K562 (cell line): ENCODE measurements at regions not wholly inside any gene's neighbourhood (a gene's known extent, or its start where the extent isn't known, plus 50 kb on each side); places are given as distances from the start of the nearest gene placed in this dataset.

ENCODE experiments used
- BACH1 ChIP-seq: fragments of 200-800 bp; sonication (Bioruptor generic); IDR thresholded peaks from 2 replicates; pipeline ENCODE4 v1.6.1; 2016; ENCODE audit warnings: missing genetic modification characterization, missing compliant biosample characterization
- BRCA1 ChIP-seq, 2 experiments: fragments of 450-650 bp in 1 of 2; sonication (generic) in 1 of 2; formaldehyde crosslinking in 1 of 2; IDR thresholded peaks; 2 replicates each; pipeline versions ENCODE4 v1.5.0 to v1.6.1; 2017 to 2020; ENCODE audit warnings: mild to moderate bottlenecking in 1 of 2, missing genetic modification reagents in 1 of 2
- FIP1L1 ChIP-seq: fragments of 200-400 bp; formaldehyde crosslinking; IDR thresholded peaks from 2 replicates; pipeline ENCODE4 v1.6.1; 2018; ENCODE audit warnings: mild to moderate bottlenecking, low read depth, low read length; ENCODE audit not compliant: poor library complexity, severe bottlenecking
- FOXJ3 ChIP-seq: sonication (generic); formaldehyde crosslinking; IDR thresholded peaks from 2 replicates; pipeline ENCODE4 v1.4.0; 2020; ENCODE audit warnings: mild to moderate bottlenecking, missing genetic modification reagents
- HMG20B ChIP-seq: fragments of 250-450 bp; sonication (Bioruptor Pico); IDR thresholded peaks from 2 replicates; pipeline ENCODE4 v1.5.0; 2021; ENCODE audit warnings: mild to moderate bottlenecking
- HMGXB4 ChIP-seq: sonication (generic); formaldehyde crosslinking; IDR thresholded peaks from 2 replicates; pipeline ENCODE4 v1.8.1; 2023; ENCODE audit warnings: mild to moderate bottlenecking, missing genetic modification reagents
- HNRNPL ChIP-seq: fragments of 200-400 bp; formaldehyde crosslinking; IDR thresholded peaks from 2 replicates; pipeline ENCODE4 v1.6.1; 2017; ENCODE audit warnings: low read depth, mild to moderate bottlenecking, low read length
- NFRKB ChIP-seq: fragments of 450-650 bp; IDR thresholded peaks from 2 replicates; pipeline ENCODE4 v1.6.1; 2016; ENCODE audit warnings: low read depth
- RBM25 ChIP-seq: fragments of 200-400 bp; formaldehyde crosslinking; IDR thresholded peaks from 2 replicates; pipeline ENCODE4 v1.6.1; 2018; ENCODE audit warnings: low read length, low read depth, moderate library complexity; ENCODE audit not compliant: severe bottlenecking
- SP2 ChIP-seq: IDR thresholded peaks from 2 replicates; pipeline ENCODE4 v1.6.1; 2011; ENCODE audit warnings: mild to moderate bottlenecking, low read depth, low read length, moderate library complexity; ENCODE audit not compliant: poor library complexity, severe bottlenecking; ENCODE audit errors: extremely low read depth
- SRSF1 ChIP-seq: fragments of 200-400 bp; formaldehyde crosslinking; IDR thresholded peaks from 2 replicates; pipeline ENCODE4 v1.6.1; 2017; ENCODE audit warnings: mild to moderate bottlenecking, low read depth, low read length, moderate library complexity
- USF1 ChIP-seq: sonication (generic); formaldehyde crosslinking; IDR thresholded peaks from 2 replicates; pipeline ENCODE4 v1.9.0; 2022; ENCODE audit warnings: mild to moderate bottlenecking, missing genetic modification reagents
- ZNF134 ChIP-seq: fragments of 250-450 bp; sonication (Bioruptor Pico); conservative IDR thresholded peaks from 2 replicates; pipeline ENCODE4 v1.4.0; 2020
- ZNF224 ChIP-seq: sonication (generic); formaldehyde crosslinking; IDR thresholded peaks from 2 replicates; pipeline ENCODE4 v1.8.0; 2022; ENCODE audit warnings: mild to moderate bottlenecking, missing genetic modification reagents
- ZNF253 ChIP-seq: fragments of 250-450 bp; sonication (Bioruptor Pico); conservative IDR thresholded peaks from 2 replicates; pipeline ENCODE4 v1.6.1; 2021; ENCODE audit warnings: mild to moderate bottlenecking
- TF ChIP-seq, protein P1 (sequence below), 2 experiments: fragments of 450-650 bp; IDR thresholded peaks; 2 replicates each; pipeline ENCODE4 v1.6.1; 2016; ENCODE audit warnings: mild to moderate bottlenecking in 2 of 2, borderline replicate concordance in 1 of 2, low read depth in 1 of 2, moderate library complexity in 1 of 2

DNA sequence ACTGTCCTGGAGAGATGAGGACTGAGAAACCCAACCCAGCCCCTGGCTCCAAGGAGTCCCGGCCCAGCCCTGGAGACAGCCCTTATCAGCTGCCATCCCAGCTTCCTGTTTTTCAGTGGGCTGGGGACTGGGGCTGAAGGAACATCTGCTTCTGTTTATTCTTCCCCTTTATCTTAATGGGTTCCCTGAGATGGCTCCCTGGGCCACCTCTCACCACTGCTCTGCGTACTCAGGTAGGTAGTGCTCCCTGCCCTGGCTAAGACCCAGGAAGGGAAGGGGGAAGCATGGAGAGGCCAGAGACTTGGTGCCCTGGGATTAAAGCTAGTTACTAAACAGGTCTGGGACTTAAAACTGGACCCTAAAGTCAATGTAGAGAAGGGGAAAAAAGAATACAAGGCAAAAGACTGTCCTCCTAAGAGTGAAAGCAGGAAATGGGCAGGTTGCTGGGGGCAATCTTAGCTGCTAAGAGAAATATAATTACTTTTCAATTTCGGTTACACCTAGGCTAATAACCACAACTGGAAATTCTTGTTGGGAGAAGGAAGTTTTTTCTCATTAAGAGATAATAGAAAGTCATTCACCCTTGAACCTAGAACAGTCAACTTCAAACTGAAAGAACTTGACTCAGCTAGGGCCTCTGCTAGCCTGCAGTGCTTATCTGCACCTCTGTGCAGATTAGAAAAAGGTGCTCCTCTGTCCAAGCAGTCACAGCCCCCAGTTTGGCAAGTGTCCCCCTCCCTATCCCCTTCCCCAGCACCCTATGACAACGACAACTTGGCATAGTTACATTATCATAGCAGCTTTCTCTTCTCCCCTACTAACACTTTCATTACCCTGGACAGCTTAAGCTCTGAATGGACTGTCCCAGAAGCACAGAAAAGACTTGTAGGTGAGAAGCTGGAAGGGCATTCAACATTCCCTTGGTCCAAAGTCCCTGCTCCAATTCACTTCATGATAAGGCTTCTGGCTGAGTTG, 65.6 kb upstream of the KDM7A start (continued):
- TF ChIP-seq, protein P1, sequence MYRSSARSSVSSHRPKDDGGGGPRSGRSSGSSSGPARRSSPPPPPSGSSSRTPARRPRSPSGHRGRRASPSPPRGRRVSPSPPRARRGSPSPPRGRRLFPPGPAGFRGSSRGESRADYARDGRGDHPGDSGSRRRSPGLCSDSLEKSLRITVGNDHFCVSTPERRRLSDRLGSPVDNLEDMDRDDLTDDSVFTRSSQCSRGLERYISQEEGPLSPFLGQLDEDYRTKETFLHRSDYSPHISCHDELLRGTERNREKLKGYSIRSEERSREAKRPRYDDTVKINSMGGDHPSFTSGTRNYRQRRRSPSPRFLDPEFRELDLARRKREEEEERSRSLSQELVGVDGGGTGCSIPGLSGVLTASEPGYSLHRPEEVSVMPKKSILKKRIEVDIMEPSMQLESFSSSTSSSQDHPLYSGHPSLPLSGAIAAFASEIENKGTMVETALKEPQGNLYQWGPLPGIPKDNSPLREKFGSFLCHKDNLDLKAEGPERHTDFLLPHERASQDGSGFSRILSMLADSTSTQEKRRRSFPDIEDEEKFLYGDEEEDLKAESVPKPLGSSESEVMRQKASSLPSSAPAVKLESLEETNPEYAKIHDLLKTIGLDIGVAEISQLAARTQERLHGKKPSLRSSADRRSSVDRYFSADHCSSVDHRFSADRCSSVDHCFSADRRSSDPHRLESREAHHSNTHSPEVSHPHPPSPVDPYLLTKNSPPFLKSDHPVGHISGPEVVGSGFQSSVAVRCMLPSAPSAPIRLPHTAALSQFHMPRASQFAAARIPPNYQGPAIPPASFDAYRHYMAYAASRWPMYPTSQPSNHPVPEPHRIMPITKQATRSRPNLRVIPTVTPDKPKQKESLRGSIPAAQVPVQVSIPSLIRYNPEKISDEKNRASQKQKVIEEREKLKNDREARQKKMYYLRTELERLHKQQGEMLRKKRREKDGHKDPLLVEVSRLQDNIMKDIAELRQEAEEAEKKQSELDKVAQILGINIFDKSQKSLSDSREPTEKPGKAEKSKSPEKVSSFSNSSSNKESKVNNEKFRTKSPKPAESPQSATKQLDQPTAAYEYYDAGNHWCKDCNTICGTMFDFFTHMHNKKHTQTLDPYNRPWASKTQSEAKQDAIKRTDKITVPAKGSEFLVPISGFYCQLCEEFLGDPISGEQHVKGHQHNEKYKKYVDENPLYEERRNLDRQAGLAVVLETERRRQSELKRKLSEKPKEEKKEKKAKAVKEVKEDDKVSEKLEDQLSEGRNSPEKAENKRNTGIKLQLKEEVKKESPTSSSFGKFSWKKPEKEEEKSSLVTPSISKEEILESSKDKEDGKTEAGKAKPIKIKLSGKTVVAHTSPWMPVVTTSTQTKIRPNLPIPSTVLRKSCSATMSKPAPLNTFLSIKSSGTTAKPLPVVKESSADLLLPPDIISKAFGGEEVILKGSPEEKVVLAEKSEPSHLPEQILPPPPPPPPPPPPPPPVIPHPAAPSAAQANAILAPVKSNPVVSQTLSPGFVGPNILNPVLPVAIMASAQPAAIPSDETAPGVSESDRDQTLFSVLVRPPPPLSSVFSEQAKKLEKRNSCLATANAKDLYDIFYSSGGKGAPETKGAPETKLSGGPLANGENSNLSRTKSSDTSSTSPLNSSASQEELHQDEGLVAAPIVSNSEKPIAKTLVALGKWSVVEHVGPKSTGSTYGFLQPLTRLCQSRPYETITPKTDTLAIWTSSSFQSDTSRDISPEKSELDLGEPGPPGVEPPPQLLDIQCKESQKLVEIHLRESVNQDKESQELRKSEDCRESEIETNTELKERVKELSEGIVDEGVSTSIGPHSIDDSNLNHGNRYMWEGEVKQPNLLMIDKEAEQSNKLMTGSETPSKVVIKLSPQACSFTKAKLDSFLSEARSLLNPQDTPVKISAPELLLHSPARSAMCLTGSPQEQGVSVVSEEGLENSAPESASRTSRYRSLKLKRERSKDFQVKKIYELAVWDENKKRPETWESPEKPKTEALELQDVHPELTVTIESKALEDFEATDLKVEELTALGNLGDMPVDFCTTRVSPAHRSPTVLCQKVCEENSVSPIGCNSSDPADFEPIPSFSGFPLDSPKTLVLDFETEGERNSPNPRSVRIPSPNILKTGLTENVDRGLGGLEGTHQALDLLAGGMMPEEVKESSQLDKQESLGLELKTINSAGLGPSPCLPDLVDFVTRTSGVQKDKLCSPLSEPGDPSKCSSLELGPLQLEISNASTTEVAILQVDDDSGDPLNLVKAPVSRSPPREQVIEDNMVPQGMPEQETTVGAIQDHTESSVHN (IDR thresholded peaks at IDR 0.05; ENCODE audit: borderline replicate concordance in 1 of 2, low read depth in 1 of 2) = peak in 1 of 2 experiments; percentile 21; a peak in 1 of 4 replicates
- TF ChIP-seq ZNF253 (CRISPR knock-in tag) (no peak), ZNF224 (CRISPR knock-in tag) (no peak), NFRKB (peak; percentile 77), RBM25 (no peak), FIP1L1 (no peak), BRCA1 (IDR thresholded peaks at IDR 0.05) (no peak), BRCA1 (CRISPR knock-in tag; IDR thresholded peaks at IDR 0.05) (no peak), USF1 (CRISPR knock-in tag) (no peak), FOXJ3 (CRISPR knock-in tag) (no peak), SRSF1 (no peak), ZNF134 (CRISPR knock-in tag) (0 out of 2 replicates have a peak, but pooled peaks have one; percentile 30), BACH1 (tag) (no peak), HMGXB4 (no peak), SP2 (no peak), HMG20B (CRISPR knock-in tag) (no peak), HNRNPL (no peak)
